ENCODE measurements at regions not wholly inside any gene's neighbourhood (a gene's known extent, or its start where the extent isn't known, plus 50 kb on each side); places are given as distances from the start of the nearest gene placed in this dataset.

DNA sequence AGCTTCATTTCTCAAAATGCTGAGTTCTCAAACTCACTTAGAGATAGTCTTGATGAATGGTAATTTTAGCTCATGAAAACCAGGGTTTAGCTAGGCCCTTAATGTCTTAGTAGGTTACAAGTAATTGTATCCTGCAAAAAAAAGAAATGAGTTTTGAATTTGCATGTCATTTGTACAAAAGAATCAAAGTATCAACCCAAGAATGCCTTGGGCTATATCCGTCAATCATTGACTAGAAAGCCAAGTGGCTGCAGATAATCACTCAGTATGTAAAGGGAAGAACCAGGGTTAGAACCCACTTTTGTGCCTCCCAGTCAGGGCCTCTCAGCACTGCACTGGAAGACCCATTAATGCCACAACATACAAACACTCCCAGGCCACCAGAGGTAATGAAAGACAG lies 427.6 kb upstream of the MDFIC2 start:
- TF ChIP-seq RAD21 (conservative IDR thresholded peaks at IDR 0.05) (no peak), SMC3 (conservative IDR thresholded peaks at IDR 0.05; ENCODE audit: poor library complexity) (no peak), POLR2AphosphoS5 (IDR thresholded peaks at IDR 0.05) (no peak), EP300 (conservative IDR thresholded peaks at IDR 0.05; ENCODE audit: poor library complexity, severe bottlenecking) (no peak), EZH2 (IDR thresholded peaks at IDR 0.05; ENCODE audit: borderline replicate concordance, insufficient read depth, low read length, poor library complexity, severe bottlenecking) (no peak), MXI1 (conservative IDR thresholded peaks at IDR 0.05; ENCODE audit: poor library complexity, severe bottlenecking) (no peak), TAF1 (IDR thresholded peaks at IDR 0.05; ENCODE audit: low read depth) (no peak)
- TF ChIP-seq, protein P1, sequence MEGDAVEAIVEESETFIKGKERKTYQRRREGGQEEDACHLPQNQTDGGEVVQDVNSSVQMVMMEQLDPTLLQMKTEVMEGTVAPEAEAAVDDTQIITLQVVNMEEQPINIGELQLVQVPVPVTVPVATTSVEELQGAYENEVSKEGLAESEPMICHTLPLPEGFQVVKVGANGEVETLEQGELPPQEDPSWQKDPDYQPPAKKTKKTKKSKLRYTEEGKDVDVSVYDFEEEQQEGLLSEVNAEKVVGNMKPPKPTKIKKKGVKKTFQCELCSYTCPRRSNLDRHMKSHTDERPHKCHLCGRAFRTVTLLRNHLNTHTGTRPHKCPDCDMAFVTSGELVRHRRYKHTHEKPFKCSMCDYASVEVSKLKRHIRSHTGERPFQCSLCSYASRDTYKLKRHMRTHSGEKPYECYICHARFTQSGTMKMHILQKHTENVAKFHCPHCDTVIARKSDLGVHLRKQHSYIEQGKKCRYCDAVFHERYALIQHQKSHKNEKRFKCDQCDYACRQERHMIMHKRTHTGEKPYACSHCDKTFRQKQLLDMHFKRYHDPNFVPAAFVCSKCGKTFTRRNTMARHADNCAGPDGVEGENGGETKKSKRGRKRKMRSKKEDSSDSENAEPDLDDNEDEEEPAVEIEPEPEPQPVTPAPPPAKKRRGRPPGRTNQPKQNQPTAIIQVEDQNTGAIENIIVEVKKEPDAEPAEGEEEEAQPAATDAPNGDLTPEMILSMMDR (IDR thresholded peaks at IDR 0.05; ENCODE audit: poor library complexity, severe bottlenecking): no peak
- TF ChIP-seq, protein P2, sequence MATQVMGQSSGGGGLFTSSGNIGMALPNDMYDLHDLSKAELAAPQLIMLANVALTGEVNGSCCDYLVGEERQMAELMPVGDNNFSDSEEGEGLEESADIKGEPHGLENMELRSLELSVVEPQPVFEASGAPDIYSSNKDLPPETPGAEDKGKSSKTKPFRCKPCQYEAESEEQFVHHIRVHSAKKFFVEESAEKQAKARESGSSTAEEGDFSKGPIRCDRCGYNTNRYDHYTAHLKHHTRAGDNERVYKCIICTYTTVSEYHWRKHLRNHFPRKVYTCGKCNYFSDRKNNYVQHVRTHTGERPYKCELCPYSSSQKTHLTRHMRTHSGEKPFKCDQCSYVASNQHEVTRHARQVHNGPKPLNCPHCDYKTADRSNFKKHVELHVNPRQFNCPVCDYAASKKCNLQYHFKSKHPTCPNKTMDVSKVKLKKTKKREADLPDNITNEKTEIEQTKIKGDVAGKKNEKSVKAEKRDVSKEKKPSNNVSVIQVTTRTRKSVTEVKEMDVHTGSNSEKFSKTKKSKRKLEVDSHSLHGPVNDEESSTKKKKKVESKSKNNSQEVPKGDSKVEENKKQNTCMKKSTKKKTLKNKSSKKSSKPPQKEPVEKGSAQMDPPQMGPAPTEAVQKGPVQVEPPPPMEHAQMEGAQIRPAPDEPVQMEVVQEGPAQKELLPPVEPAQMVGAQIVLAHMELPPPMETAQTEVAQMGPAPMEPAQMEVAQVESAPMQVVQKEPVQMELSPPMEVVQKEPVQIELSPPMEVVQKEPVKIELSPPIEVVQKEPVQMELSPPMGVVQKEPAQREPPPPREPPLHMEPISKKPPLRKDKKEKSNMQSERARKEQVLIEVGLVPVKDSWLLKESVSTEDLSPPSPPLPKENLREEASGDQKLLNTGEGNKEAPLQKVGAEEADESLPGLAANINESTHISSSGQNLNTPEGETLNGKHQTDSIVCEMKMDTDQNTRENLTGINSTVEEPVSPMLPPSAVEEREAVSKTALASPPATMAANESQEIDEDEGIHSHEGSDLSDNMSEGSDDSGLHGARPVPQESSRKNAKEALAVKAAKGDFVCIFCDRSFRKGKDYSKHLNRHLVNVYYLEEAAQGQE (IDR thresholded peaks at IDR 0.05; ENCODE audit: borderline replicate concordance): no peak
- no peaks in the 10 kb centered on the region for H3K27me3 ChIP-seq (ENCODE audit: insufficient read depth, low read depth, low read length)
- no peaks in the 10 kb centered on the region for H3K79me2 ChIP-seq (replicated peaks; ENCODE audit: insufficient read depth, low read length)
- no peak overlapping the region for H3K4me2 ChIP-seq (ENCODE audit: low read length)
- no peaks in the 10 kb centered on the region for H4K20me1 ChIP-seq (ENCODE audit: insufficient read depth)
- H3K4me3 ChIP-seq (ENCODE audit: low read length): no peak overlapping the region
- no peaks in the 10 kb centered on the region for H3K36me3 ChIP-seq (ENCODE audit: insufficient read depth, low read length)
- no peak overlapping the region for H3K9ac ChIP-seq (ENCODE audit: low read length)
- H3K9me2 ChIP-seq (ENCODE audit: insufficient read depth, low read length): no peaks in the 10 kb centered on the region
- H3F3A ChIP-seq (ENCODE audit: insufficient read depth, low read length, poor library complexity, severe bottlenecking): no peaks in the 10 kb centered on the region
- H3K27ac ChIP-seq (ENCODE audit: low read length): no peak overlapping the region
- no peak overlapping the region for H2AFZ ChIP-seq (ENCODE audit: low read depth, low read length)
- no peaks in the 10 kb centered on the region for H3K9me3 ChIP-seq (ENCODE audit: low read length)

DNA sequence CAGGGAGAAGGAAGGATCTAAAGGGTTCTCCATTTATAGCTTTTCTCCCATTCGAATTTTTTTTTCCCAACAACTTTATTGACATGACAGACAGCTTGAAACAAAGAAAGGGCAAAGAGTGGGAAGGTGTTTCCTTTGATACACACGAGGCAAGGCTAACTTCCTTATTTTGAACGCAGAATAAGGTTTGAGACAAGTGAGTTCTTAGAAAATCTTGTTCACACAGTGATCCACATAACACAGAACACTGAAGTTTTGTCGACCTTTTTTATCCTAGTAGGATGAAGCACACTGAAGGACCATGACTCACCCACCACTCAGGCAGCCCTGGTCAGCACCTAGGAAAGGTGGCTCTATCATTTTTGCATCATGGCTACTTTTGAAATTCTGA lies 425.8 kb upstream of the MDFIC2 start:
- no peak for TF ChIP-seq MXI1 (conservative IDR thresholded peaks at IDR 0.05; ENCODE audit: poor library complexity, severe bottlenecking)
- no peak for TF ChIP-seq SMC3 (conservative IDR thresholded peaks at IDR 0.05; ENCODE audit: poor library complexity)
- TF ChIP-seq RAD21 (conservative IDR thresholded peaks at IDR 0.05): no peak
- TF ChIP-seq TAF1 (IDR thresholded peaks at IDR 0.05; ENCODE audit: low read depth): no peak
- TF ChIP-seq, protein P2 (IDR thresholded peaks at IDR 0.05; ENCODE audit: borderline replicate concordance): no peak
- Histone ChIP-seq H3K36me3 (ENCODE audit: insufficient read depth, low read length) (no peaks in the 10 kb centered on the region), H3K79me2 (replicated peaks; ENCODE audit: insufficient read depth, low read length) (no peaks in the 10 kb centered on the region), H4K20me1 (ENCODE audit: insufficient read depth) (no peaks in the 10 kb centered on the region), H3K9me3 (ENCODE audit: low read length) (no peaks in the 10 kb centered on the region), H3K27me3 (ENCODE audit: insufficient read depth, low read depth, low read length) (no peaks in the 10 kb centered on the region), H3K9me2 (ENCODE audit: insufficient read depth, low read length) (no peaks in the 10 kb centered on the region), H3K4me3 (ENCODE audit: low read length) (no peak overlapping the region), H3K9ac (ENCODE audit: low read length) (no peak overlapping the region), H2AFZ (ENCODE audit: low read depth, low read length) (no peak overlapping the region), H3K4me2 (ENCODE audit: low read length) (no peak overlapping the region), H3F3A (ENCODE audit: insufficient read depth, low read length, poor library complexity, severe bottlenecking) (no peaks in the 10 kb centered on the region), H3K27ac (ENCODE audit: low read length) (no peak overlapping the region)

Measured in neural cell (in vitro differentiated cells).